Fibroblast of gingiva (primary cell): ENCODE measurements at regions not wholly inside any gene's neighbourhood (a gene's known extent, or its start where the extent isn't known, plus 50 kb on each side); places are given as distances from the start of the nearest gene placed in this dataset.
A peak's percentile ranks its signal among the peaks of the same experiment; 100 is the strongest.
"Not testable (repeated sequence)": the region's sequence is repeated elsewhere in the genome, so short reads cannot be mapped to it uniquely, and the experiment has no call there.

Experiments used
- DNase-seq: peaks from one replicate; pipeline ENCODE4 v3.0.0-alpha.2; 2011; ENCODE audit warnings: low read depth

DNA sequence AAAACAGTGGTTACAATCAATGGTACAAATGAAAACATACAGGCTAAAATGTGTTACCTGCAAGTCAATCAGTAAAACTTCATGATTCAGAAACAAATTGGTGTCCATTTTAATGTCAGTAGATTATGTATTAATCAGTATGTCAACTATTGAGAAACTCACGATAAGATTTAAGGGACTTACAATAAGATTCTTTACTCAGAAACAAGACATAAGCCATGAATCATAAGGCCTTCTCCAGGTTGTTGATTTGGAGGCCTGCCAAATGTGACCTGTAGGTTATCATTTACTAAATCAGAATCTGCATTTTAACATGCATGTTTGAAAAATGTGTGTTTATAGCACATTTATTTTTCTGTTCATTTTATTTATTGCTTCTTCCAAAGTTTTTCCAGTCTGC lies 623.1 kb downstream of the CCDC85A start:
- DNase-seq = no peak

DNA sequence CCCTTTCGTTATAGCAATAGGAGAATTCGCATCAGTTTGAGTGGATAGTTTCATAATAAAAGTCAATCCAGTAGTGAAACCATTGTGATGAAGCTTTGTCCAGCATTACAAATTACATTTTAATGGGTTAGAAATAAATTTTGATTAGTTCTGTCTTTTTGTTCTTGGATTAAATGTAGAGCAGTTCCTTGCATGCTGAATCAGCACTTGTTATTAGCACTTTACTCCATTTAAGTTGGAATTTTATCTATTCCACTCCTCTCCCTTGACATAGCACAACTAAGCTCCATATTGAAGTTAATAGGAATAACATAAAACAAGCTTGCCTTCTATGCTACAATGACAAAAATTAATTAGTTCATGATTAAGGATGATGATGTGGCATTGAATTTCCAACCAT lies 624.1 kb downstream of the CCDC85A start:
- DNase-seq = no peak

DNA sequence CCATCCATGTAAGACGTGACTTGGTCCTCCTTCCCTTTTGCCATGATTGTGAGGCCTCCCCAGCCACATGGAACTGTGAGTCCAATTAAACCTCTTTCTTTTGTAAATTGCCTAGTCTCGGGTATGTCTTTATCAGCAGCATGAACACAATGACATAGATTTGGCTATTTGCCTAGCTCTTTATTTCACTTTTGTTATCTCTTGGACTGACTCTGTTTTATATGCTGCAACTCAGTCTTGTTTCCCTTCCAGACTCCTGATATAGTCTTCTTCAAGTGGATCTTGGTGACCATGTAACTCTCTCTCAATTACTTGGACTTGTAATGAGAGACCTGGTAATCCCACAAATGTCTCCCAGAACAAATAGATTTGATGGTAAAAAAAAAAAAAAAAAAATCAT lies 627.6 kb downstream of the CCDC85A start:
- no peak for DNase-seq

DNA sequence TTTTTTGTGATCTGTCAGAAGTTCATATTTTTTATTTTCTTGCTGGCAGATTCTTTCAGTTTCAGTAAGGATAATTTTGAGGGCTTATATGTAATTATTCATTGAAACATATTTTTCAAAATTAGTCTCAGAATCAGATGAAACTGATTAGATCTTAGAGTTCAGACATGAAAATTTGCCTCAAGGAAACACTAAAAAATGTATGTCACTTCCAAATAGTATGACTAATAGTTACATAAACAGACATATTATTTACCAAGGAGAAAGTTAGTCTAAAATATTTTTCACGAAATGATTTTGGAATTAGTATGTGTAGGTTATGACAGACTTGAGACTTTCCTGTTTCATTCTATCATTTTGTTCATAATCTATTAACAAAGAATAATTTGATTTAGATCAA lies 628.6 kb downstream of the CCDC85A start:
- peak; percentile 31 for DNase-seq

DNA sequence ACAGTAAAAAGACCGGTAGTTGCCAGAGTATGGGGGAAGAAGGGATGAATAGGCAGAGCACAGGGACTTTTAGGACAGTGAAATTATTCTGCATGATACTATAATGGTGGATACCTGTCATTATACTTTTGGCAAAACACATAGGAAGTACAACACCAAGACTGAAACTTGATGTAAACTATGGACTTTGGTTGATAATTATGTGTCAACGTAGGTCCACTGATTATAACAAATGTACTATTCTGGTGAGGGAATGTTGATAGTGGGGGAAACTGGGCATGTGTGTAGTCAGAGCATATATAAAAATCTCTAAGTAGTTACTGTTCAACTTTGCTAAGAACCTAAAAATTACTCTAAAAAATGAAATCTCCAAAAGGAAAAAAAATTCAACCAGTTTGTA lies 629.7 kb downstream of the CCDC85A start:
- no peak for DNase-seq

DNA sequence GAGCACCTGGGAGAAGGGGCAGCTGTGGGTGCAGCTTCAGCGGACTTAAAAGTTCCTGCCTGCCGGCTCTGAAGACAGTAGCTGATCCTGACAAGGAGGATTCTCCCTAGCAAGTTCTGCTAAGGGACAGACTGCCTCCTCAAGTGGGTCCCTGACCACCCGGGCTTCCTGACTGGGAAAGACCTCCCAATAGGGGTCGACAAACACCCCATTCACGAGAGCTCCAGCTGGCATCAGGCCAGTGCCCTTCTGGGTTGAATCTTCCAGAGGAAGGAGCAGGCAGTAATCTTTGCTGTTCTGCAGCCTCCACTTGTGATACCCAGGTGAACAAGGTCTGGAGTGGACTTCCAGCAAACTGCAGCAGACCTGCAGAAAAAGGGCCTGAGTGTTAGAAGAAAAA lies 632.9 kb downstream of the CCDC85A start:
- no peak for DNase-seq

DNA sequence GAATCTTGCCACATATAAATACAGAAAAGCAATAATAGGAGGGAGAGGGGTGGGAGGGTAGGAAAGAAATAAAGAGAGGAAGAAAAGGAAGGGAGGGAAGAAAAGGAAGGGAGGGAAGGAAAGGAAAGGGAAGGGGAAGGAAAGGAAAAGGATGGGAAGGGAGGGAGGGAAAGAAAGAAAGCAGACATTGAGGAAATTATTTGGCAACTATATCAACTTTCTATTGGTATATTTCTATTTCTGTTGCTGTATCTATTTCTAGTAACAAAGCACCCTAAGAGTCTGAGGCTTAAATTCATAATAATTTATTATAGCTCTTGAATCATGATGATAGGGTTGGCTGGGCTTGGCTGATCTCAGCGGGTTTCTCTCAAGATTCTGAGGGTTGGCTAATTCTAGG lies 648.0 kb downstream of the CCDC85A start:
- DNase-seq = no peak

DNA sequence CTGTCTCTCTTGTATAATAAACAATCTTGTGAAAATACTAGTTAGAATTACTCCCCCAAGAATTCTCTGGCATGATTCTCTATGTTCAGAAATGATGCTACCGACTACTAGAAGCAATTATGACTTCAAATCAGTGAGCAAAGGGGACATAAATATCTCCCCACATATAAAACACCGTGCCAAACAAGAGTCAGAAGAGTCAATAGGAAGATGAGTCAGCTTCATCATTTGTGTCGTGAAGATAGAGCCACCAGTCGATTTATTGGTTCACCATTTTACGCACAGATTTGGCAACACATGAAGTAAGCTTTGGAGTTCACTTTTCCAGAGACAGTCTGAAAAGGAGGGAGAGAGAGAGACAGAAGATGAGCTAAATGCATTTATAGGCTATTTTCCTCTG lies 650.9 kb downstream of the CCDC85A start:
- no peak for DNase-seq

DNA sequence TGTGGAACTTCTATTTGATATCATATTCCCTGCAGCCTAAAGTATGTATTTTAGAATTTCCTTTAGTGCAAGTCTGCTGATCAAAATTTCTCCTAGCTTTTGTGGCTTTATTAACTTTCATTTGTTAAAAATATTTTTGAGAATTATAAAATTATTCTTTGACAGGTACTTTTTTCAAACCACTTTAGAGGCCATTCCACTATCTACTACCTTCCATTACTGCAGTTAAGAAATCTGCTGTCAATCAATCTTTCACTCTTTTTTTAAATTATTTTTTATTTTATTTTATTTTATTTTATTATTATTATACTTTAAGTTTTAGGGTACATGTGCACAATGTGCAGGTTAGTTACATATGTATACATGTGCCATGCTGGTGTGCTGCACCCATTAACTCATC lies 656.2 kb downstream of the CCDC85A start:
- DNase-seq = not testable (repeated sequence)

DNA sequence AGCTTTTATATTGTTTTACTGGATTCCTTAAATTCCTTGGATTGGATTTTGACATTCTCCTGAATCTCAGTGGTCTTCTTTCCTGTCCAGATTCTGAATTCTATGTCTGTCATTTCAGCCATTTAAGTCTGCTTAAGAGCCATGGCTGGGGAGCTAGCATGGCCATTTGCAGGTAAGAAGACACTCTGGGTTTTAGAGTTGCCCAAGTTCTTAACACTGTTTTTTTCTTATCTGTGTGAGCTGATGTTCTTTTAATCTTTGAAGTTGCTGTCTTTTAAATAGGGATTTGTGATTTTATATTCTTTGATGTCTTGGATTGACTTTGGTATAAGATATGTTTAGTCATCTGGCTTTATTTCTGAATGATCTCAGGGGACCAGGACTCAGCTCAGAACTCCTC lies 677.2 kb downstream of the CCDC85A start:
- DNase-seq = no peak

DNA sequence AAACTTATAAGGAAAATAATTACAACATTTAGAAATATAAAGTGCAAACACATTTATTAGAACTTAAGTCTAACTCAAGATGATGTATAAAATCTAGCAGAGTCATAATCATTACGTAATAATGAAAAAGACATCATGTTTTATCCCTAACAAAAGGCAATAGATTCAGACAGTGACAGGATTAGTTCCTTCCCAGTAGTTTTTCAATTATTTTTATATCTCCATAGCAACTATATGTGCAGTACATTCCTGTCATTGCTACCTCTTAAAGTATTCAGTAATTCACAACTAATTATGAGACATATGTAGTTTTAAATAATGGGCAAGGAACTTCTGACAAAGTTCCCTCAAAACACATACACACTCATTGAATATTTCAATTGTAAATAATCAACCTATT lies 687.9 kb downstream of the CCDC85A start:
- no peak for DNase-seq

DNA sequence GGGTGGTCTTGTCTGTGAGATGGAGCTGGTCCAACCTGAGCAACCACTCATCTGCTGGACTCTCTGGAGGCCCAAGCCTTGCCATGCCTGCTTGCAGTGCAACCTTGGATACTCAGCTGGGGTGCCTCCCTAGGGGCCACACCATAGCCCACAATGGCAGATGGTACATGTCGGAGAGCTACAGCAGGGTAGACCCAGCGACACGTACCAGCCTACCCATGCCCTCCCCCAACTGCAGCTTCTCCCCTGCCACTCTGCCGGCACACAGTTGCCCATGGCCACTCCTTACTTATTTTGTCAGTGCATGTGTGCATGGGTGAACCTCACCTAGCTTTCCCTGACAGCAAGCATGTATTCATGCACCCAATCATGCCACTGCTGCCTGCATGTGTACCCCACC lies 690.9 kb downstream of the CCDC85A start:
- DNase-seq = no peak

DNA sequence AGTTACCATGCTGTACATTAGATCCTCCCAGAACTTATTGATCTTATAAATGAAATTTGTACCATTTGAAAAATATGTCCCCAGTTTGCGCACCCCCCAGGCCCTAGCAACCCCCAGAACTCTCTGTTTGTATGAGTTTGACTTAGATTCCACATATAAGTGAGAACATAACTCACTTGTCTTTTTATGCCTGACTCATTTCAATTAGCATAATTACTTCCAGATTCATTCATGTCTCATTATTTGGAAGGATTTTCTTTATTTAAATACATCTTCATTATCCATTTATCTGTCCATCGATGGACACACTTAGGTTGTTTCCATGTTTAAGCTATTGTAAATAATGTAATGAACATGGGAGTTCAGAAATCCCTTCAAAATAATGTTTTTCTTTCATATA lies 705.9 kb downstream of the CCDC85A start:
- DNase-seq = no peak

DNA sequence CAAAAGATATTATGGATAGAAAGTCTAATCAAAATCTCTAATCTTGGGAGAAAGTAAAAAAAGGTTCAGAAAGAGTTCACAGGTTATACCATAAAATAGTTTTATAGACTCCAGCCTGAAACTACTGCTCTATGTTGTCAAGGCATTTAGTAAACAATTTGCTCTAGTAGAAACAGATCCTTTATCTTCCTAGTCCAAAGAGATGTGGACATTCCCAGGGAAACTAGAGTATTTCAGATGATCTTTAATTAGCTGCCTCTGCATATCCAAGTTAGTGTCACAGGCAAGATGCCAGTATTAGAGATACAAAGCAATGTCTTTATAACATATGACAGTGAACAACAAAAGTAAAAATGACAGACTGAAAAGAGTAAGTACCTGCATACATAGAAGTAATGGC lies 708.6 kb downstream of the CCDC85A start:
- no peak for DNase-seq

DNA sequence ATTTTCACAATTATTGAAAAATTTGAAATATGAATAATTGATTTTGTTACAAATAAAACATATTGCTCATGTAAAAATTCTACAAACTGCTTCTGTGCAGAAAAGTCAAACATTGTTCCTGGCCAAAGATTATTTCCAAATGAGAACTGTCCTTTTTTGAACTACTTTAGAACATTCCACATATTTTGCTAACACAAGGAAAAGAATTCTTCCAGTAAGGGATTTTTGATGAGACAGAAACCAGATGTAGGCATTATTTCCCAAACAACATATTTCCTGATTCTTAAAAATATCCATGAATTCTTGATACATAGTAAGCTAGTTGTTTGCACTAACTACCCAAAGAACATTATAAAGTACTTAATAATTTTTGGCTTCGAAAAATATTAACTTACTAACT lies 715.2 kb downstream of the CCDC85A start:
- no peak for DNase-seq

DNA sequence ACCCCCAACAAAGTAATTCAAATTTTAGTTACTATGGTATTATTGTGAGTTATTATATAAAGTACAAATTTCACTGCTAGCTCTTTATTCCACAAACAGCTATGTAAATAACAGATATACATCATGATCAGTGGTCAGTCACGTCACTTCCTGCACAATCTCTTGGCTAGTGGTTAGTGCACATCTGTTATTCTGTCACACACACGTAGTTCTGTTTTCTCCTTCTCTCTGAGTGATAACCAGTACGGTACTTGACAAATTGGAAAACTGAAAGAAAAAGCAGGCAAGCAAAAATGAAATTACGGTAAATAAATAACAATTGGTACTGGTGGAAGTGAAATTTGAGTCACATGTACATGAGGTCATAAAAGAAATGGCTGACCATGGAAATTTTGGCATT lies 728.7 kb downstream of the CCDC85A start:
- no peak for DNase-seq

DNA sequence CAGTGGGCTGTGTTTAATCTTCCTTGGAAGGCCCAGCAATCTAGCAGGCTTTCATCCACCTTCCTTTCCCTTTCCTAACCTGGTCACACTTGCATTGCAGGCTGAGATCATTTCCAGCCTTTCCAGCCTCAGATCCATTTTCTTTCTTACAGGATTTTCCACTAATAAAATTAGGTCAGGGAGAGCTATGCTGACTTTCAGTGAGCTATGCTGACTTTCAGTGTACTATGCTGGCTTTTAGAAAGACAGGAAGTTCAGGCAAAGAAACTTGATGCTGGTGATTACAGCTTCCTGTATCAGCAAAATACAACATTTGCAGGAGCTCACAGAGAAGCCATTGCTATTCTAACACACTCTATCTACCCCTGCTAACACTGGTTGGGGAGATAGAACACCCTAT lies 735.0 kb downstream of the CCDC85A start:
- no peak for DNase-seq

DNA sequence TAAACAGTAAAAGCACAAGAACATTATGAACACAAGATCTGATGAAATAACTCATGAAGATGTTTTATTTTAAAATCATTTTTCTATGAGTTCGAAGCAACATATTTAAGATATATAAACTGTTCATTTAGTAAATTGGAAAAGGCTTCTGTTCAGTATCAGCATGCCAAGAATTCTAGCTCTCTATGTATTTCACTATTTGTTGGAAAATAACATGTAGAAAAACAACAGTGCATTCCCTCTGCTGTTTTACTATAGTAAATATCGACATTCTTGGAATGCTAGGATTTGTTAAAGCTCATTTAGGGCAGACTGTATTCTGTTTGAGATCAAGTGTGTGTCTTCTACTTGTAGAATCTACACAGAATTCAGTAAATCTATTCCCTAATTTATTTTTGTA lies 750.2 kb downstream of the CCDC85A start:
- no peak for DNase-seq

DNA sequence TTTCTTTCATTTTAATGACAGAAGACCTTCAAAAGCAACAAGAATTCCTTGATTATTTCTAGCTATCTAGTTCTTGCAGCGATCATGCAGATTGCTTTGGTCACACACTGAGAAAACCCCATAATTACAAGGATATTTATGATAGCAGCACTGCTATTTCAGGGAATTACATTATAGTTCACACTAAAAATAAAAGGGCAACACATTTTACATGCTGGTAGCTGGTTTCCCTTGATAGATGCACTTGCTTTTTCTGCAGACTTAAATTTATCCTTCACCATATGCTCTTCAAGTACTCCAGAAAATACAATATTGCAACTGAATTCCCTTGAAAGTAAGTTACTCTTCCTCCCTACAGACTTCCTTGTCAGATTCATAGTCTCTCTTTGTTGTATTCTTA lies 751.1 kb downstream of the CCDC85A start:
- DNase-seq = no peak

DNA sequence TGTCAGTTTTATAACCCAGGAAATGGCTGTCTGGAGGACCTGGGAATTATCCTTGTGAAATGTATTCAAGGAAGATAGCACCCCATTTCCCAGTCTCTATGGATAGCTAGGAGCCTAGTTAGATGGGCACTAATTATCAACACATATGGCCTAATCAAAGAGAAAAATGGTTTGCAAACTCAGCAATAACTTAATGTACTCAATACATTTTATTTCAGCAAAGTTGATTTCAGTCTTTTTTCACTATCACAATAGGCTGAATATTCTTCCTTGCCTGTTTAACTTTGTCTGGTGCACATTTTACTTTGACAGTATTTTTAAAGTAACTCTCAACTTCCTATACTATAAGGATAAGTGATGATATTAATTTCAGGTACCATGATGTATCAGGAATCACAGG lies 756.3 kb downstream of the CCDC85A start:
- no peak for DNase-seq

DNA sequence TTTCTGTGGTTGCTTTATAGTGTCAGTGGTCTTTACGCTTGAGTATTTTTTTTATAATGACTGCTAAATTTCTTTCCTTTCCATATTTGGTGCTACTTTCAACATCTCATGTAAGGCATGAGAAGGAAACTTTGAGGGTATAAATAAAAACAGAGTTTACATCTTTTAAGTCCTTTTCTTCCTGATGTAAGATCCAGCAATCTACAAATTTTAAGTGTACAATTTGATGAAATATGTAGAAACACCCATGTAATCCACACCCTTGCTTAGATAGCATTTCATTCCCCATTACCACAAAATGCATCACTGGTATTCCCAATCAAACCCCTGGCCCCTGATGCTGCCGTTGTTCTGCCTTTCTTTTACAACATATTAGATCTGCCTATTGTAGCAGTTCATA lies 769.1 kb downstream of the CCDC85A start:
- no peak for DNase-seq

DNA sequence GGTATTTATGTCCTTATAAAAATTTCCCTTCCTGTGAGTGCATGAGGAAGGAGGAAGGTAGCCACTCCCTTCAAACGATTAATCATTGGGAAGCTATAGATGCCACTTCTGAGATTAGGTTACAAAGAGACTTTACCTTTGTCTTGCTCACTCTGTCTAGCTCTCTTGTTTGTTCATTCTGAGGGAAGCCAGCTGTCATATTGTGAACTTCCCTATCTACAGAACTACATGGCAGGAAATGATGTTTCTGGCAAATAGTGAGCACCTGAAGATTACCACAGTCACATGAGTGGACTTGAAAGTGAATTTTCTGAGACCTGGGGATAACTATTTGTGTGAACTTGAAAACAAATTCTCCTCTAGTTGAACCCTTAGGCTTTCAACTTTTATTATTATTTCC lies 776.8 kb downstream of the CCDC85A start:
- no peak for DNase-seq

DNA sequence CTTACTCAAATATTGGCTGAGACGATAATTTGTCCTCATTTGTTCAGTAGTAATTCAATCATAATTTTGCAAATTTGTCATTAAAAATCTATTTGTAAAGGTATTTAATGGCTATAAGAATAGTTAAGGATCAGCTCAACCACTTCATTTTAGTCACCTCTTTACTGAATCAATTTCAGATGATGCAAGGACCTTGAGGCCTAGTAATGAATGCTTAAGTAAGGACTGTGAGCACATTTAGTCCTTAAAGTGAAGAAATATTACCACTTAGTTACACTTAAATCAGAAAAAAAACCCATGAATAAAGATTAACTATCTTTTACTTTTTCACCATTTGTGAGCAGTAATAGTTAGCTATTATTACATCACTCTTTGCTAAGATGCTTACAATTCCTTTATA lies 778.9 kb downstream of the CCDC85A start:
- no peak for DNase-seq

DNA sequence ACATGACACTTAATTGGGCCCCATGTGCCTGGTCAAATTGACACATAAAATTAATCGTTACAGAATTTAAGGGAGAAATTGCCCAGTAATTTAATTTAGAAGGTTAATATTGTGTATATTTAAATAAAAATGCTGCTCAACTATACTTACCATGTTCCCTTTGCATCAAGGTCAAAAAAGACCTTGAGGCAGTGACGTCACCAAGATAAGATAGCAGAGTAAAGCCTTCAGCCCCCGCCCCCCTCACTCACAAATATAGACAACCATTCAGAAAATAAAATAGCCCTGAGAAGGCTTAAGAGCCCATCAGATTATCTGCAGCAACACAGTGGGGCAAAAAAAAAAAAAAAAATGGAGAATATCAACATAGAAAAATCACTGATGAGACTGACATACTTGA lies 785.7 kb downstream of the CCDC85A start:
- no peak for DNase-seq

DNA sequence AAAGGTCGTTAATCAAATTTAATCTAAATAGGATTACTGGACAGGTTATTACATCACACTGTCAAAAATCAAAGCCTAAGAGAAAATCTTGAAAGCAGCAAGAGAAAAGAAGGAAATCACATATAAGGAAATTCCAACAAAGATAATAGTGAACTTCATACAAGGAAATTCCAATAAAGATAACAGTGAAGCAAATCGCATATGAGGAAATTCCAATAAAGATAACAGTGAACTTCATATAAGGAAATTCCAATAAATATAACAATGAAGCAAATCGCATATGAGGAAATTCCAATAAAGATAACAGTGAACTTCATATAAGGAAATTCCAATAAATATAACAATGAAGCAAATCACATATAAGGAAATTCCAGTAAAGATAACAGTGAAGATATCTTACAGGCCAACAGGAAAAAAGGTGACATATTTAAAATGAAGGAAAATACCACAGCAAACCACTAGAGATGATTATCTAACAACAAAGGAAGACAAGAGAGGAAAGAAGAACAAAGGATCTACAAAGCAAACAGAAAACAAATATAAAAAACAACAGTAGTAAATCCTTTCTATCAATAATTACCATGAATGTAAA lies 787.7 kb downstream of the CCDC85A start:
- no peak for DNase-seq
